Right atrium auricular region (tissue), 2 donors: ENCODE measurements at regions not wholly inside any gene's neighbourhood (a gene's known extent, or its start where the extent isn't known, plus 50 kb on each side); places are given as distances from the start of the nearest gene placed in this dataset.

Source experiments
- DNase-seq: peaks from one replicate; pipeline ENCODE4 v3.0.0-alpha.2; 2019; ENCODE audit warnings: low spot score
- H3K27ac ChIP-seq, 2 donors: fragments of 200-600 bp; sonication (generic); 1 replicate in 1 of 2; 2 replicates in 1 of 2; pipeline ENCODE4 v1.5.1; 2016 to 2019
- H3K27me3 ChIP-seq, 2 donors: fragments of 200-600 bp; sonication (generic); one replicate each; pipeline versions ENCODE4 v1.5.1 to v1.6.0; 2017 to 2019
- H3K36me3 ChIP-seq: fragments of 200-600 bp; sonication (generic); one replicate; pipeline ENCODE4 v1.5.1; 2016
- H3K4me1 ChIP-seq, 2 donors: fragments of 200-600 bp; sonication (generic); one replicate each; pipeline versions ENCODE4 v1.5.1 to v1.6.0; 2017 to 2019
- H3K4me3 ChIP-seq, 2 donors: fragments of 200-600 bp; sonication (generic); 1 replicate in 1 of 2; 2 replicates in 1 of 2; pipeline ENCODE4 v1.5.1; 2017 to 2019; ENCODE audit warnings: mild to moderate bottlenecking in 1 of 2, moderate library complexity in 1 of 2
- H3K9me3 ChIP-seq, 2 donors: fragments of 200-600 bp; sonication (generic); one replicate each; pipeline ENCODE4 v1.5.1; 2019
- CTCF ChIP-seq, 2 donors: fragments of 200-600 bp; sonication (generic); IDR thresholded peaks; one replicate each; pipeline ENCODE4 v1.5.1; 2019; ENCODE audit warnings: antibody characterized with exemption in 2 of 2

- Histone ChIP-seq H3K9me3 (no peaks in the 10 kb centered on the region), H3K27me3 (no peaks in the 10 kb centered on the region), H3K4me1 (no peaks in the 10 kb centered on the region), H3K27ac (no peak overlapping the region), H3K4me3 (no peak overlapping the region), H3K36me3 (no peaks in the 10 kb centered on the region)
- no peak for DNase-seq
- TF ChIP-seq CTCF (IDR thresholded peaks at IDR 0.05): no peak
These were observed 113.0 kb upstream of the PHYHIPL start for GRCh38 chr10:59063491-59063890.

- Histone ChIP-seq H3K36me3 (no peaks in the 10 kb centered on the region), H3K27me3 (no peaks in the 10 kb centered on the region), H3K27ac (no peak overlapping the region), H3K4me1 (no peaks in the 10 kb centered on the region), H3K4me3 (no peak overlapping the region), H3K9me3 (no peaks in the 10 kb centered on the region)
- TF ChIP-seq CTCF (IDR thresholded peaks at IDR 0.05): no peak
- DNase-seq: no peak
These were observed 112.3 kb upstream of the PHYHIPL start for GRCh38 chr10:59064080-59064692.

DNA sequence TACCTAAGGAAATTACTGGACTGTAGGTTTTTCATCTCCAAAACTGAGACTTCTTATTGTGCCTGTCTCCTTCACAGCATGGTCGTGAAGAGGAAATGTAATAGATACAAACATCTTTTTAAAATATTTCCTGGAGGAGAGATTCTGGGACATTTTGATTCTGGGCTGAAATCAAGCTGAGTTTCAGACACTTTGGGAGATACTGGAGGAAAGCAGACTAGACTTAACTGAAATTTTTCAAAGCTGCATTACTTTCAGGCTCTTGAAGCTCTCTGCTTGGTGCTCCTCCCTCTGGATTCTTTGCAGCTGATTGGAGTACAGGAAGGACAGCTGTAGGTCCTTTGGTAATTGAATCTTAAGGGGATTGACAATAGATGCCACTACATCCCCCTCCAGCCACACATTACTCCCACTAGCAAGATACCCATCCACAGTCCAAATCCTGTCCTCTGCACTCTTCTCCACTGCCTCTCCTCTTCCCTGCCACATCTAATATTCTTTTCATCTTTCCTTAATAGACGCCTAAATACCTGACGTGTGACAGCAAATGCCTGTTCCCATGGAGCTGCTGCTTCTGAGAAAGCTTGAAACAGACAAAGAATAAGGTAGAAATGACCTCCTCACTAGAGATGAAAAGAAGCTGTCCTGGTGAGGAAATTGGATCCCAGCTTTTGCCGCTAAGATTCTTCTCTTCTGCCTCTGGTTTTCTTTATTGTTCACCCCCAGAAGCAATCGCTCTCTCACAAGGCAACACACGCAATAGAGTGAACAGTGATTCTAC, 111.5 kb upstream of the PHYHIPL start:
- Histone ChIP-seq H3K4me1 (no peaks in the 10 kb centered on the region), H3K27ac (no peak overlapping the region), H3K27me3 (no peaks in the 10 kb centered on the region), H3K9me3 (no peaks in the 10 kb centered on the region), H3K36me3 (no peaks in the 10 kb centered on the region), H3K4me3 (no peak overlapping the region)
- no peak for TF ChIP-seq CTCF (IDR thresholded peaks at IDR 0.05)
- no peak for DNase-seq

GRCh38 chr10:59068581-59069191, 107.8 kb upstream of the PHYHIPL start:
- Histone ChIP-seq H3K4me3 (no peak overlapping the region), H3K36me3 (no peaks in the 10 kb centered on the region), H3K4me1 (no peaks in the 10 kb centered on the region), H3K27me3 (no peaks in the 10 kb centered on the region), H3K9me3 (no peaks in the 10 kb centered on the region), H3K27ac (no peak overlapping the region)
- no peak for DNase-seq
- TF ChIP-seq CTCF (IDR thresholded peaks at IDR 0.05): no peak

GRCh38 chr10:59072038-59072437, 104.4 kb upstream of the PHYHIPL start:
- no peak overlapping the region for H3K4me3 ChIP-seq
- no peak for DNase-seq

More at GRCh38 chr10:59072038-59072437, 104.4 kb upstream of the PHYHIPL start:
- no peaks in the 10 kb centered on the region for H3K9me3 ChIP-seq
- no peaks in the 10 kb centered on the region for H3K36me3 ChIP-seq
- TF ChIP-seq CTCF (IDR thresholded peaks at IDR 0.05): no peak
- no peaks in the 10 kb centered on the region for H3K4me1 ChIP-seq
- H3K27me3 ChIP-seq: no peaks in the 10 kb centered on the region
- H3K27ac ChIP-seq: no peak overlapping the region
